Activated T-cell treated with anti-CD3 and anti-CD28 coated beads, Interleukin-2, amount 50 U/mL, for 4 hours (primary cell): ENCODE measurements at regions not wholly inside any gene's neighbourhood (a gene's known extent, or its start where the extent isn't known, plus 50 kb on each side); places are given as distances from the start of the nearest gene placed in this dataset.
"Not testable (repeated sequence)": the region's sequence is repeated elsewhere in the genome, so short reads cannot be mapped to it uniquely, and the experiment has no call there.

Experiments used
- ATAC-seq, 2 donors: fragments of 200-7000 bp; cut with Tn5 transposase; one replicate each; pipeline ENCODE4 v1.10.0; 2021
- DNase-seq: peaks from one replicate; pipeline ENCODE4 v3.0.0-alpha.2; 2020
- H3K27me3 Mint-ChIP-seq: one replicate; pipeline ENCODE4 v1.8.0; 2021; ENCODE audit warnings: low read depth, mixed read lengths
- H3K36me3 Mint-ChIP-seq: one replicate; pipeline ENCODE4 v1.8.0; 2022; ENCODE audit warnings: mixed read lengths; ENCODE audit not compliant: insufficient read depth
- H3K4me1 Mint-ChIP-seq: one replicate; pipeline ENCODE4 v1.8.0; 2021; ENCODE audit warnings: low read depth, mixed read lengths
- H3K4me3 Mint-ChIP-seq: one replicate; pipeline ENCODE4 v1.8.0; 2021; ENCODE audit warnings: mild to moderate bottlenecking, moderate library complexity, mixed read lengths
- H3K9me3 Mint-ChIP-seq: one replicate; pipeline ENCODE4 v1.8.0; 2021; ENCODE audit warnings: mixed read lengths

GRCh38 chr3:109985943-109986555, 648.7 kb upstream of the DPPA4 start:
- Mint-ChIP-seq H3K27me3 (no peaks in the 10 kb centered on the region), H3K9me3 (no peaks in the 10 kb centered on the region), H3K4me3 (no peak overlapping the region), H3K36me3 (no peaks in the 10 kb centered on the region), H3K4me1 (no peaks in the 10 kb centered on the region)
- DNase-seq = no peak
- no peak for ATAC-seq

GRCh38 chr3:109994853-109995252, 657.5 kb upstream of the DPPA4 start:
- ATAC-seq = no peak
- Mint-ChIP-seq H3K36me3 (no peaks in the 10 kb centered on the region), H3K27me3 (no peaks in the 10 kb centered on the region), H3K9me3 (no peaks in the 10 kb centered on the region), H3K4me1 (no peaks in the 10 kb centered on the region), H3K4me3 (no peak overlapping the region)
- no peak for DNase-seq

GRCh38 chr3:109995377-109995776, 658.0 kb upstream of the DPPA4 start:
- H3K27me3 Mint-ChIP-seq = no peaks in the 10 kb centered on the region
- no peaks in the 10 kb centered on the region for H3K4me1 Mint-ChIP-seq
- no peaks in the 10 kb centered on the region for H3K9me3 Mint-ChIP-seq
- DNase-seq (no peak), ATAC-seq (no peak)
- H3K4me3 Mint-ChIP-seq = no peak overlapping the region
- no peaks in the 10 kb centered on the region for H3K36me3 Mint-ChIP-seq

GRCh38 chr3:110001905-110002304, 664.6 kb upstream of the DPPA4 start:
- not testable (repeated sequence) for H3K4me1 Mint-ChIP-seq, H3K36me3 Mint-ChIP-seq, H3K27me3 Mint-ChIP-seq, DNase-seq, H3K9me3 Mint-ChIP-seq, H3K4me3 Mint-ChIP-seq, ATAC-seq

- peaks cover 3% of the 10 kb centered on the region for H3K9me3 Mint-ChIP-seq
- H3K36me3 Mint-ChIP-seq = no peaks in the 10 kb centered on the region
- ATAC-seq (no peak), DNase-seq (no peak)
- no peaks in the 10 kb centered on the region for H3K4me1 Mint-ChIP-seq
- no peak overlapping the region for H3K4me3 Mint-ChIP-seq
- H3K27me3 Mint-ChIP-seq = peaks cover 2% of the 10 kb centered on the region
These were observed 669.6 kb upstream of the DPPA4 start for GRCh38 chr3:110006913-110007312.

GRCh38 chr3:110015231-110015963, 678.1 kb upstream of the DPPA4 start:
- DNase-seq (no peak), ATAC-seq (peak in 1 of 2 donors; percentile 43)
- peaks cover 9% of the 10 kb centered on the region for H3K9me3 Mint-ChIP-seq
- no peak overlapping the region for H3K4me3 Mint-ChIP-seq
- no peaks in the 10 kb centered on the region for H3K27me3 Mint-ChIP-seq
- H3K36me3 Mint-ChIP-seq = no peaks in the 10 kb centered on the region
- peaks cover 12% of the 10 kb centered on the region for H3K4me1 Mint-ChIP-seq

- Mint-ChIP-seq H3K4me3 (no peak overlapping the region), H3K27me3 (no peaks in the 10 kb centered on the region), H3K36me3 (no peaks in the 10 kb centered on the region), H3K4me1 (peaks cover 12% of the 10 kb centered on the region), H3K9me3 (peaks cover 9% of the 10 kb centered on the region)
- ATAC-seq (no peak), DNase-seq (no peak)
These were observed 679.0 kb upstream of the DPPA4 start for GRCh38 chr3:110016235-110016815.

- DNase-seq (no peak), ATAC-seq (no peak)
- H3K36me3 Mint-ChIP-seq = no peaks in the 10 kb centered on the region
- H3K27me3 Mint-ChIP-seq = no peaks in the 10 kb centered on the region
- peaks cover 5% of the 10 kb centered on the region for H3K9me3 Mint-ChIP-seq
- no peak overlapping the region for H3K4me3 Mint-ChIP-seq
- H3K4me1 Mint-ChIP-seq = peaks cover 14% of the 10 kb centered on the region
These were observed 680.0 kb upstream of the DPPA4 start for GRCh38 chr3:110017304-110017703.

- peaks cover 2% of the 10 kb centered on the region for H3K4me1 Mint-ChIP-seq
- no peaks in the 10 kb centered on the region for H3K36me3 Mint-ChIP-seq
- H3K9me3 Mint-ChIP-seq = peaks cover 6% of the 10 kb centered on the region
- ATAC-seq (peak; percentile 53 to 75), DNase-seq (no peak)
- H3K4me3 Mint-ChIP-seq = no peak overlapping the region
- no peaks in the 10 kb centered on the region for H3K27me3 Mint-ChIP-seq
These were observed 684.3 kb upstream of the DPPA4 start for GRCh38 chr3:110021659-110022058.

- H3K9me3 Mint-ChIP-seq, ATAC-seq, H3K27me3 Mint-ChIP-seq, DNase-seq, H3K4me3 Mint-ChIP-seq, H3K36me3 Mint-ChIP-seq, H3K4me1 Mint-ChIP-seq: not testable (repeated sequence)
These were observed 685.7 kb upstream of the DPPA4 start for GRCh38 chr3:110023022-110023421.

GRCh38 chr3:110026421-110026820, 689.1 kb upstream of the DPPA4 start:
- peaks cover 6% of the 10 kb centered on the region for H3K9me3 Mint-ChIP-seq
- H3K4me3 Mint-ChIP-seq = no peak overlapping the region
- H3K4me1 Mint-ChIP-seq = peaks cover 1% of the 10 kb centered on the region
- no peak for ATAC-seq
- H3K27me3 Mint-ChIP-seq = no peaks in the 10 kb centered on the region
- no peaks in the 10 kb centered on the region for H3K36me3 Mint-ChIP-seq
- no peak for DNase-seq

- Mint-ChIP-seq H3K4me3 (no peak overlapping the region), H3K27me3 (no peaks in the 10 kb centered on the region), H3K36me3 (no peaks in the 10 kb centered on the region), H3K9me3 (peaks cover 6% of the 10 kb centered on the region), H3K4me1 (no peaks in the 10 kb centered on the region)
- no peak for DNase-seq
- ATAC-seq = no peak
These were observed 690.2 kb upstream of the DPPA4 start for GRCh38 chr3:110027446-110028080.

GRCh38 chr3:110031975-110032374, 694.6 kb upstream of the DPPA4 start:
- no peaks in the 10 kb centered on the region for H3K27me3 Mint-ChIP-seq
- no peaks in the 10 kb centered on the region for H3K9me3 Mint-ChIP-seq
- no peak overlapping the region for H3K4me3 Mint-ChIP-seq
- H3K4me1 Mint-ChIP-seq = no peaks in the 10 kb centered on the region
- no peak for ATAC-seq
- DNase-seq = no peak
- no peaks in the 10 kb centered on the region for H3K36me3 Mint-ChIP-seq

- DNase-seq (no peak), ATAC-seq (no peak)
- no peaks in the 10 kb centered on the region for H3K4me1 Mint-ChIP-seq
- no peaks in the 10 kb centered on the region for H3K27me3 Mint-ChIP-seq
- no peak overlapping the region for H3K4me3 Mint-ChIP-seq
- no peaks in the 10 kb centered on the region for H3K9me3 Mint-ChIP-seq
- H3K36me3 Mint-ChIP-seq = no peaks in the 10 kb centered on the region
These were observed 722.1 kb upstream of the DPPA4 start for GRCh38 chr3:110059431-110059830.

- Mint-ChIP-seq H3K27me3 (no peaks in the 10 kb centered on the region), H3K4me3 (no peak overlapping the region), H3K36me3 (no peaks in the 10 kb centered on the region), H3K4me1 (no peaks in the 10 kb centered on the region), H3K9me3 (no peaks in the 10 kb centered on the region)
- no peak for ATAC-seq
- no peak for DNase-seq
These were observed 725.4 kb upstream of the DPPA4 start for GRCh38 chr3:110062716-110063115.
